ENCODE measurements at regions not wholly inside any gene's neighbourhood (a gene's known extent, or its start where the extent isn't known, plus 50 kb on each side); places are given as distances from the start of the nearest gene placed in this dataset.

DNA sequence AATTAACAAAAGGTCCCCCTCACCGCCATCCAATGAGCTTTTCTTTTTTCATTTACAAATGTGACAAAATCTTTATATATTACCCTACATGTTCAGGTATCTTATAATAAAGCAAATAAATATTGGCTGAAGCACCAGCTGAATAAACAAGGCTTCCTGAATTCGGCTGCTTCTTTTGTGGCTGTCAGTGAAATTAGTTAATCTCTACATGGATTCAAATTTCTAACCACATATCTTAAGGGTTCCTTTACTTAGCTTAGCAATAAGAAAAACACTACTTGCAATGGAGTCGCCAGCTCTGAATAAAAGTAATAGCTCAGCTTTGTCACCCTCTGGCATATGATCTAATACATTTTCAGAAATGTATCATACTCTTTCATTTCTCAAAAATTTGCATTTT, 104.3 kb downstream of the CCNA1 start:
- H3K4me1 ChIP-seq (replicated peaks; ENCODE audit: insufficient read depth): peaks cover 11% of the 10 kb centered on the region
- no peaks in the 10 kb centered on the region for H3K79me2 ChIP-seq (ENCODE audit: low read depth)
- no peak for DNase-seq
- no peak overlapping the region for H3K27ac ChIP-seq
- ChIA-PET POLR2A (ENCODE audit: unreplicated experiment) (no interaction called here), CTCF (no interaction called here)
- H3K36me3 ChIP-seq (ENCODE audit: low read depth): no peaks in the 10 kb centered on the region
- no peak overlapping the region for H3K4me3 ChIP-seq
- TF ChIP-seq, protein P1, sequence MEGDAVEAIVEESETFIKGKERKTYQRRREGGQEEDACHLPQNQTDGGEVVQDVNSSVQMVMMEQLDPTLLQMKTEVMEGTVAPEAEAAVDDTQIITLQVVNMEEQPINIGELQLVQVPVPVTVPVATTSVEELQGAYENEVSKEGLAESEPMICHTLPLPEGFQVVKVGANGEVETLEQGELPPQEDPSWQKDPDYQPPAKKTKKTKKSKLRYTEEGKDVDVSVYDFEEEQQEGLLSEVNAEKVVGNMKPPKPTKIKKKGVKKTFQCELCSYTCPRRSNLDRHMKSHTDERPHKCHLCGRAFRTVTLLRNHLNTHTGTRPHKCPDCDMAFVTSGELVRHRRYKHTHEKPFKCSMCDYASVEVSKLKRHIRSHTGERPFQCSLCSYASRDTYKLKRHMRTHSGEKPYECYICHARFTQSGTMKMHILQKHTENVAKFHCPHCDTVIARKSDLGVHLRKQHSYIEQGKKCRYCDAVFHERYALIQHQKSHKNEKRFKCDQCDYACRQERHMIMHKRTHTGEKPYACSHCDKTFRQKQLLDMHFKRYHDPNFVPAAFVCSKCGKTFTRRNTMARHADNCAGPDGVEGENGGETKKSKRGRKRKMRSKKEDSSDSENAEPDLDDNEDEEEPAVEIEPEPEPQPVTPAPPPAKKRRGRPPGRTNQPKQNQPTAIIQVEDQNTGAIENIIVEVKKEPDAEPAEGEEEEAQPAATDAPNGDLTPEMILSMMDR (conservative IDR thresholded peaks at IDR 0.05): no peak
- no peak for TF ChIP-seq EZH2 (IDR thresholded peaks at IDR 0.05; ENCODE audit: low read depth)
- intact Hi-C loops (cut with micrococcal nuclease; ENCODE audit: unreplicated experiment): no loop called here
- no peak overlapping the region for H3K4me2 ChIP-seq
- no TSS peak for BruUV-seq (replicated peaks)
- H4K20me1 ChIP-seq (ENCODE audit: insufficient read depth): no peaks in the 10 kb centered on the region
- no peak overlapping the region for H2AFZ ChIP-seq
- no peaks in the 10 kb centered on the region for H3K9me3 ChIP-seq (ENCODE audit: insufficient read depth, low read depth)
- no peaks in the 10 kb centered on the region for H3K27me3 ChIP-seq (ENCODE audit: insufficient read depth, low read depth)
- no peaks in the 10 kb centered on the region for H3F3A ChIP-seq (ENCODE audit: insufficient read depth, low read depth)
- no peaks in the 10 kb centered on the region for H3K9me2 ChIP-seq (ENCODE audit: insufficient read depth)

DNA sequence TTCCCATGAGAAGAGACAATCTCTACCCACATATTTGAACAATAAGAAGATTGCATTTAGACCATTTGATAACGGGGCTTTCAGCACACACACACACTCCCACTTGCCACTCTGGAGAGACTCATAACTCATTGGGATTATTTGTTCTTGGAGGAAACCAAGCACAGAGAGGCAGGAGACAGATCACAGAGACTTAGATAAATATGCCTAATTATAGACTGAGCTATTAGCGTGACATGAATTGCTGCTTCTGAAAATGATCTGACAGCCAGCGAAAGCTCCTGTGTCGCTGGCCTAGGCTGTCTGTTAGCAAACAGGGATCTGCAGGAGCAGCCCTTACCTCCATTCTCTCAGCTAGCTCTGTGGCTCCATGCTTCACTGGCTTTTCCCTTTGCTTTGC, 111.4 kb downstream of the CCNA1 start:
- Histone ChIP-seq H3K36me3 (ENCODE audit: low read depth) (no peaks in the 10 kb centered on the region), H3K4me2 (no peak overlapping the region), H3K9me3 (ENCODE audit: insufficient read depth, low read depth) (no peaks in the 10 kb centered on the region), H3K4me1 (replicated peaks; ENCODE audit: insufficient read depth) (no peaks in the 10 kb centered on the region), H3K79me2 (ENCODE audit: low read depth) (no peaks in the 10 kb centered on the region), H3K9me2 (ENCODE audit: insufficient read depth) (no peaks in the 10 kb centered on the region), H3K27me3 (ENCODE audit: insufficient read depth, low read depth) (no peaks in the 10 kb centered on the region), H3K4me3 (no peak overlapping the region), H3K27ac (no peak overlapping the region), H4K20me1 (ENCODE audit: insufficient read depth) (no peaks in the 10 kb centered on the region), H3F3A (ENCODE audit: insufficient read depth, low read depth) (no peaks in the 10 kb centered on the region), H2AFZ (no peak overlapping the region)
- no peak for DNase-seq
- TF ChIP-seq EZH2 (IDR thresholded peaks at IDR 0.05; ENCODE audit: low read depth): no peak
- TF ChIP-seq, protein P1 (conservative IDR thresholded peaks at IDR 0.05): no peak
- ChIA-PET CTCF (no interaction called here), POLR2A (ENCODE audit: unreplicated experiment) (no interaction called here)
- BruUV-seq (replicated peaks): no TSS peak
- intact Hi-C loops (cut with micrococcal nuclease; ENCODE audit: unreplicated experiment): no loop called here

DNA sequence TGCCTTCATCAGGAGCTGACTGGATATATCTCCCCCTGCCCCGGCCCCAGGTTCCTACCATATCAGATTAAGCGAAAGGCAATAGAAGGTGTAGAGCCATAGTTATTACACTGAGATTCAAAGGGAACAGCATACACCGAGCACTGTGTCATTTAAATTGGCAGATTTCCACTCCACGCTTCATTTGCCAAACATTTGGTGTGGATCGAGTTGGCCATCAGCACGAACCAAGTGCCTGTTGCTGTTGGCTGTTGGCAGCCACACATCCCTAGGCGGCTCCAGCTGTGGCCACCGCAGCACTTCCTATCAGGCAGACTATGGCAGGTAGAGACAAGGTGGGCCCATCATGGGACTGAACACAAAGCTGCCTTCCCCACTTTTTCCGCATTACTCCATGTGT, 115.8 kb downstream of the CCNA1 start:
- BruUV-seq (replicated peaks): no TSS peak
- Histone ChIP-seq H4K20me1 (ENCODE audit: insufficient read depth) (no peaks in the 10 kb centered on the region), H2AFZ (no peak overlapping the region), H3K27ac (no peak overlapping the region), H3K9me2 (ENCODE audit: insufficient read depth) (no peaks in the 10 kb centered on the region), H3K79me2 (ENCODE audit: low read depth) (no peaks in the 10 kb centered on the region), H3K4me3 (no peak overlapping the region), H3K4me2 (no peak overlapping the region), H3K36me3 (ENCODE audit: low read depth) (no peaks in the 10 kb centered on the region), H3K9me3 (ENCODE audit: insufficient read depth, low read depth) (no peaks in the 10 kb centered on the region), H3K4me1 (replicated peaks; ENCODE audit: insufficient read depth) (no peaks in the 10 kb centered on the region), H3F3A (ENCODE audit: insufficient read depth, low read depth) (no peaks in the 10 kb centered on the region), H3K27me3 (ENCODE audit: insufficient read depth, low read depth) (no peaks in the 10 kb centered on the region)
- no peak for DNase-seq
- TF ChIP-seq, protein P1 (conservative IDR thresholded peaks at IDR 0.05): no peak
- TF ChIP-seq EZH2 (IDR thresholded peaks at IDR 0.05; ENCODE audit: low read depth): no peak
- intact Hi-C loops (cut with micrococcal nuclease; ENCODE audit: unreplicated experiment): no loop called here
- CTCF ChIA-PET: no interaction called here
- POLR2A ChIA-PET (ENCODE audit: unreplicated experiment): no interaction called here

Data from PC-9 (cell line).